Fibroblast of pulmonary artery (primary cell): ENCODE measurements at regions not wholly inside any gene's neighbourhood (a gene's known extent, or its start where the extent isn't known, plus 50 kb on each side); places are given as distances from the start of the nearest gene placed in this dataset.

ENCODE experiments used
- DNase-seq: peaks from one replicate; pipeline ENCODE4 v3.0.0-alpha.2; 2010; ENCODE audit warnings: low read depth
- H3K4me3 ChIP-seq: replicated peaks from 2 replicates; pipeline ENCODE4 v1.5.1; 2011; ENCODE audit warnings: low read depth, mild to moderate bottlenecking, control low read depth, low read length, moderate library complexity
- TF ChIP-seq, protein P1 (sequence below): IDR thresholded peaks from 2 replicates; pipeline ENCODE4 v1.5.1; 2011; ENCODE audit warnings: mild to moderate bottlenecking, control low read depth, low read length, inconsistent platforms; ENCODE audit errors: missing control alignments

DNA sequence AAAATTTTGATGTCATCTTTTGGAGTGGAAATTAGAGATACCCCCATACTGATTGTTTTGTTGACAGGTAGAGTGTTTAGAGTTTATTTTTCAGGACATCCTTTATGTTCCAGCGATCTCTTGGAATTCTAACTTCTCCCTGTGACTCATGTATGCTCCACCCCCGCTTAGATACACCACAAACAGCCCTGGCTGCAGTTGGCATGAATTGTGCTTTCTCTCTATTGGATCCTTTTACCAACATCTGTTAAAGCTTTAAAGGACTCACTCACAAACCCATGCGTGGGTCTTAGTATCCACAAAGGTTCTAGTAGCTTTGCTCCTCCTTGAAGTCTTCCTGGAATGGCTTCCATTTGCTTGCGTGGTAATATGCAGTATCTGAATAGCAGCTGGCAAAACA lies 409.5 kb upstream of the POU3F3 start:
- DNase-seq: no peak
- TF ChIP-seq, protein P1, sequence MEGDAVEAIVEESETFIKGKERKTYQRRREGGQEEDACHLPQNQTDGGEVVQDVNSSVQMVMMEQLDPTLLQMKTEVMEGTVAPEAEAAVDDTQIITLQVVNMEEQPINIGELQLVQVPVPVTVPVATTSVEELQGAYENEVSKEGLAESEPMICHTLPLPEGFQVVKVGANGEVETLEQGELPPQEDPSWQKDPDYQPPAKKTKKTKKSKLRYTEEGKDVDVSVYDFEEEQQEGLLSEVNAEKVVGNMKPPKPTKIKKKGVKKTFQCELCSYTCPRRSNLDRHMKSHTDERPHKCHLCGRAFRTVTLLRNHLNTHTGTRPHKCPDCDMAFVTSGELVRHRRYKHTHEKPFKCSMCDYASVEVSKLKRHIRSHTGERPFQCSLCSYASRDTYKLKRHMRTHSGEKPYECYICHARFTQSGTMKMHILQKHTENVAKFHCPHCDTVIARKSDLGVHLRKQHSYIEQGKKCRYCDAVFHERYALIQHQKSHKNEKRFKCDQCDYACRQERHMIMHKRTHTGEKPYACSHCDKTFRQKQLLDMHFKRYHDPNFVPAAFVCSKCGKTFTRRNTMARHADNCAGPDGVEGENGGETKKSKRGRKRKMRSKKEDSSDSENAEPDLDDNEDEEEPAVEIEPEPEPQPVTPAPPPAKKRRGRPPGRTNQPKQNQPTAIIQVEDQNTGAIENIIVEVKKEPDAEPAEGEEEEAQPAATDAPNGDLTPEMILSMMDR: no peak
- no peak overlapping the region for H3K4me3 ChIP-seq

- DNase-seq: no peak
- TF ChIP-seq, protein P1: no peak
- H3K4me3 ChIP-seq: no peak overlapping the region
Observed at GRCh38 chr2:104444889-104445288, 409.0 kb upstream of the POU3F3 start.

GRCh38 chr2:104447831-104448434 lies 406.0 kb upstream of the POU3F3 start:
- DNase-seq: no peak

DNA sequence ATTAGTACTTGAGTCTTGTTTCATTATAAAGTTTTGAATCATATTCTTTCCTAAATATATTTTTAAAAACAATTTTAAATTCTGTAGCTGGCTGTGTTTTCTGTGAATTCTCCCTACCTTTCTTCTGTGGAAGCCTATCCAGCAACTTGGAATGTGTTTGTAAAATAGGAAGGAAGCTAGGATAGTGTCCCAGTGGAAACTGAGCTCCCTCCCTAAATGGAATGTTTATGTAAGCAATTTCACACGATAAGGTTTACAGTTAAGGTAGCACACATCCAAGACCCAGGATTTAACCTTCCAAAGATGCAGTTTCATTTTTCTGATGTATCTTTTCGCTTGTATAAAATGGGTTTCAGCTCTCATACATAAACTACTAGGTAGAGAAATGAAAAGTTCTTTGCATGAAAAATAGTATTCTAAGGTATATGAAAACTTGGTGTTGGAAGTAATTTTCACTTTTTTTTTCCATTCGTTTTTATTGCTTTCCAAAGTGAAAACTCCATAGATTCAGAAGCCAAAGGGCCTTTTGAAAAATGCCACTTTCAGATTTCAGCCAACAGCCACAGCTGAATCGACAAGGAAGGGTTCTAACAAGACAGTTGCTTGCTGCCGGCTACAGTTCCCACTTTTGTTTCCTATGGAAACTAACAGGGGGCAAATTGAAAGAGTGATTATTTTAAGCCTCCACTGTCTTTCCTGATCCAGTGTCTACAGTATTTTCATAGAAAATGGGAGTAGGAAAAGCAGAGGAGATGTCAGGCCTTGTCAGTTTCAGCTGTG lies 405.1 kb upstream of the POU3F3 start:
- TF ChIP-seq, protein P1: no peak
- no peak overlapping the region for H3K4me3 ChIP-seq
- DNase-seq: no peak

More at GRCh38 chr2:104447831-104448434, 406.0 kb upstream of the POU3F3 start:
- no peak overlapping the region for H3K4me3 ChIP-seq
- TF ChIP-seq, protein P1: no peak

DNA sequence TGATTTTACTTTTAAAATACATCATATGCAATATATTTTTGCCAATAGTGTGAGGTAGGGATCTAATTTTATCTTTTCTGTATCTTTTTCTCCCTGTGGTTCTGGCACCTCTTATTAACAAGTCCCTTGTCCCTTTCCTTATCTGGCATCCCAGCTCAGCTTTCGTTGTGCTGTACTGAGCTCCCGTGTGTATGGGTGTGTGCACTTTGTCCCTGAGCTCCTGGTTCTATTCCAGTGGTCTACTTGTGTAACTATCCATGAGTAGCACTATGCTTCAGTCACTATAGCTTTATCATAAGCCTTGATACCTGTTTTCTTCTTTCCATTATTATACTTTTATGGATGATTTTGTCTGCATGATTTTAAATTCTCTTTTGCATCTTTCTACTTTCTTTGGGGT lies 401.4 kb upstream of the POU3F3 start:
- H3K4me3 ChIP-seq: no peak overlapping the region
- TF ChIP-seq, protein P1: no peak

DNA sequence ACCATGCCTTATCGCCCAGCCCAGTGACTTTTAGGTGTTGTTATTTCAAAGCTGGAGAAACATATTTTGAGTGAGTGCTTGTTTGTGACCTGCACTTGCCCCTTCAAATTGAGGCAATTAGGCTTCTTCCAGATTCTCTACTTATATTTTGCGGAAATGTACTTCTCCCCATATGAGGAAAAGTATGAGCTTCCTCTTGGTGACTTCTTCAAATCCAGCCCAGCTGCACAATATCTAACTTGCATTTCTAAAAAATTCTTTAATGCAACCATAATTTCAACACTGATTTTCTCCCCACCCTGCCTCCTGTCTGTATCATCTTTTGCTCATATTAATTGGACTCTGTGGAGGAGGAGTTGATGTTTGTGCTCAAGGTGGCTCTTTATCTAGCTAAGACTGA lies 391.2 kb upstream of the POU3F3 start:
- DNase-seq: no peak
- TF ChIP-seq, protein P1: no peak

More for the DNA sequence above, 401.4 kb upstream of the POU3F3 start:
- no peak for DNase-seq

More for the DNA sequence above, 391.2 kb upstream of the POU3F3 start:
- no peak overlapping the region for H3K4me3 ChIP-seq
